ENCODE measurements at regions not wholly inside any gene's neighbourhood (a gene's known extent, or its start where the extent isn't known, plus 50 kb on each side); places are given as distances from the start of the nearest gene placed in this dataset.

GRCh38 chr3:177419904-177420601 is 222.8 kb upstream of the TBL1XR1 start:
- TF ChIP-seq POLR2A (IDR thresholded peaks at IDR 0.05): no peak
- TF ChIP-seq CTCF (IDR thresholded peaks at IDR 0.05): no peak
- TF ChIP-seq POLR2AphosphoS5 (IDR thresholded peaks at IDR 0.05): no peak

All from breast epithelium (tissue), 3 donors.